ENCODE measurements at regions not wholly inside any gene's neighbourhood (a gene's known extent, or its start where the extent isn't known, plus 50 kb on each side); places are given as distances from the start of the nearest gene placed in this dataset.

DNA sequence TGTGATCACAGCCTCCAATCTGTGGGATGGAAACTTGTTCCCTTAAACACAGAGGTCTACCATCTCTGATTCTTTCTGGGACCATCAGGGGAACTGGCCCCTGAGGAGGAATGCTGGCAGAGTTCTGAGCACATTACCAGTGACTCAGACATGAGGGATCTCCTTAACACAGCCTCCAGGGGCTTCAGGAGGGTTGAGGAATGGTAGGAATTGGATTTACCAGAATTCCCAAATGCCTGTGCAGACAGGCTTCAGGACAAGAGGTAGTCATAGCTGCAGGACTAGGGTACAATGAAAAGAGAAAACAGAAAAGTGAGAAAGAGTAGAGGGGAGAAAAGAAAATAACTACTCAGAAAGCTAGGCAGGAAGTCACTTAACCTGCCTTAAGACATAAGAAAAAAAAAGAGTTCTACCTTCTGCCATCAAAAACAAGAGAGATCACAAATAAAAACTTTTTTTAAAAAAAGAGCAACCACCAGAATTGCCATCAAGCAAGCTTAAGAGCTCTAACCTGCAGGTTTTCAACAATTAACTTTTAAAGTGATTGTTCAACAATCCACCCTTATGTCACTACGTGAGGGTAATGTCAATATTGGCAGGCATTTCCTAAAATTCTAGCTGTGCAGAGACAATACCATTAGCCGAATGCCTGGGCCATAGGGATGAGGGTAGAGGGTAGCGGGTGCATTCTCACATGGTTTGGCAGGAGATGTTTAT is 524.4 kb downstream of the BCL11A start:
- intact Hi-C loops (cut with DNase I), result no loop called here
- Histone ChIP-seq H3K4me3 (no peak overlapping the region), H3K9me3 (no peaks in the 10 kb centered on the region), H3K27ac (no peak overlapping the region), H3K27me3 (no peaks in the 10 kb centered on the region), H3K36me3 (no peaks in the 10 kb centered on the region), H3K4me1 (ENCODE audit: insufficient read depth) (no peaks in the 10 kb centered on the region)
- no peak for DNase-seq
- 42 to 54% (median 50%) methylated on average over 3 of the region's 3 CpGs for WGBS, 3 donors
- TF ChIP-seq POLR2A (IDR thresholded peaks at IDR 0.05) (no peak), CTCF (IDR thresholded peaks at IDR 0.05) (no peak), EP300 (IDR thresholded peaks at IDR 0.05) (no peak)

DNA sequence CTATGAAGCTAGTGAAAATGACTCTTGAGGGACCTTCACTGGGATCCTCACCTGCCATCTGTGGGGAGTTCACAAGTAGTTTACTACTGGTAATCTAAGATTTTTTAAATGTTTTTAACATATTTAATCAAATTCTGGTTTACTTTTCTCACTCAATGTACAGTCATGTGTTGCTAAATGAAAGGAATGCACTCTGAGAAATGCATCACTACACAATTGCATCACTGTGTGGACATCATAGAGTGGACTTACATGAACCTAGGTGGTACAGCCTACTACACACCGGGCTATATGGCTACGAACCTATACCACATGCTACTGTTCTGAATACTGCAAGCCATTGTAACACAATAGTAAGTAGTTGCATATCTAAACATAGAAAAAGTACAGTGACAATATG is 528.0 kb downstream of the BCL11A start:
- whole genome bisulfite sequencing, 3 donors, result 88 to 93% (median 92%) methylated on average over 2 of the region's 2 CpGs
- Histone ChIP-seq H3K27ac (no peak overlapping the region), H3K4me1 (ENCODE audit: insufficient read depth) (no peaks in the 10 kb centered on the region), H3K27me3 (no peaks in the 10 kb centered on the region), H3K9me3 (no peaks in the 10 kb centered on the region), H3K36me3 (no peaks in the 10 kb centered on the region), H3K4me3 (no peak overlapping the region)
- DNase-seq, result no peak
- no peak for TF ChIP-seq CTCF (IDR thresholded peaks at IDR 0.05)
- no peak for TF ChIP-seq POLR2A (IDR thresholded peaks at IDR 0.05)
- TF ChIP-seq EP300 (IDR thresholded peaks at IDR 0.05), result no peak
- intact Hi-C loops (cut with DNase I), result no loop called here

- Histone ChIP-seq H3K36me3 (no peaks in the 10 kb centered on the region), H3K4me3 (no peak overlapping the region), H3K27me3 (no peaks in the 10 kb centered on the region), H3K9me3 (no peaks in the 10 kb centered on the region), H3K4me1 (ENCODE audit: insufficient read depth) (no peaks in the 10 kb centered on the region), H3K27ac (no peak overlapping the region)
- intact Hi-C loops (cut with DNase I), result no loop called here
- no peak for DNase-seq
- TF ChIP-seq CTCF (IDR thresholded peaks at IDR 0.05), result no peak
- no peak for TF ChIP-seq EP300 (IDR thresholded peaks at IDR 0.05)
- 78 to 80% (median 80%) methylated on average over 5 of the region's 5 CpGs for WGBS, 3 donors
Measured at GRCh38 chr2:60023256-60023985, 530.0 kb downstream of the BCL11A start.

DNA sequence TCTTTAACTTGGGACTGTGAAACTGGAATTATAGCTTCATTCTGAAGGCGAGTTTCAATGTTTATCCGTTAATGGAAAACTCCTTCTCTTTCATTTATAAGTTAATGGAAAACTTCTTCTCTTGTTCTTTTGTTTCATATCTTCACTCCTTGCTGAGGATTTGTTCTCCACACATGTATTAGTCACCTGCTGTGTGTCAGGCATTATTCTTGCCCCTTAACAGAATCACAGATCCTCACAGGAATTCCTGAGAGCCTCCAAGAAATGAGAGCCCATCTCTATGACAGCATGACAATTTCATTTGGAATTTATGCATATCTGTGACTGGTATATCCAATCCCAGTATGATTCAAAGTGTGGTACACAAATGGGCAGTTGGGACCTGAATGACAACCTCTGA is 545.8 kb downstream of the BCL11A start:
- intact Hi-C loops (cut with DNase I), result no loop called here
- 88 to 95% (median 91%) methylated on average over 2 of the region's 2 CpGs for WGBS, 3 donors

More for the DNA sequence above, 545.8 kb downstream of the BCL11A start:
- no peaks in the 10 kb centered on the region for H3K9me3 ChIP-seq
- no peak for DNase-seq
- no peaks in the 10 kb centered on the region for H3K4me1 ChIP-seq (ENCODE audit: insufficient read depth)
- no peaks in the 10 kb centered on the region for H3K27me3 ChIP-seq
- no peaks in the 10 kb centered on the region for H3K36me3 ChIP-seq
- TF ChIP-seq CTCF (IDR thresholded peaks at IDR 0.05) (no peak), POLR2A (IDR thresholded peaks at IDR 0.05) (no peak), EP300 (IDR thresholded peaks at IDR 0.05) (no peak)
- H3K27ac ChIP-seq, result no peak overlapping the region
- no peak overlapping the region for H3K4me3 ChIP-seq
